ENCODE measurements at regions not wholly inside any gene's neighbourhood (a gene's known extent, or its start where the extent isn't known, plus 50 kb on each side); places are given as distances from the start of the nearest gene placed in this dataset.

DNA sequence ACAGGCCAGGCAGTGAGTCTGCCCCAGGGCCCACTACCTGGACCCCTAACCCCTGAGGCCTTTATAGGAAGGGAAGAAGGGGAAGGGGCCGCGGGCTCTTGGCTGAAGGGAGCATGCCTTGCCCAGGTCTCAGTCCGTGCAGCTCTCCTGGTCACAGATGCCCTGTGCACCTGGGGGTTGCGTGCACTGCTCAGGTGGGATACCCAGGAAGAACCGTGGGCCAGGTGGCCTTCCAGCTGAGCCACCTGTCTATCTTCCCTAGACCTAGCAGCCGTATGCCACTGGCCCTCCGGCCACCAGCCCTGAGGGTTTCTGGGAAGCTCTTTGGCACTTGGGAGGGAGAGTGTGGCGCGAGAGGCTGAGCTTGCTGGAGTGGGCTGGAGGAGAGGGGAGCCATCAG is 1178.6 kb downstream of the BRD1 start:
- Histone ChIP-seq H3K4me3 (ENCODE audit: low read depth, low read length) (no peak overlapping the region), H3K36me3 (ENCODE audit: control insufficient read depth, insufficient read depth, low read length) (no peaks in the 10 kb centered on the region), H3K27me3 (ENCODE audit: control insufficient read depth, insufficient read depth, low read length) (no peaks in the 10 kb centered on the region)
- TF ChIP-seq, protein P1, sequence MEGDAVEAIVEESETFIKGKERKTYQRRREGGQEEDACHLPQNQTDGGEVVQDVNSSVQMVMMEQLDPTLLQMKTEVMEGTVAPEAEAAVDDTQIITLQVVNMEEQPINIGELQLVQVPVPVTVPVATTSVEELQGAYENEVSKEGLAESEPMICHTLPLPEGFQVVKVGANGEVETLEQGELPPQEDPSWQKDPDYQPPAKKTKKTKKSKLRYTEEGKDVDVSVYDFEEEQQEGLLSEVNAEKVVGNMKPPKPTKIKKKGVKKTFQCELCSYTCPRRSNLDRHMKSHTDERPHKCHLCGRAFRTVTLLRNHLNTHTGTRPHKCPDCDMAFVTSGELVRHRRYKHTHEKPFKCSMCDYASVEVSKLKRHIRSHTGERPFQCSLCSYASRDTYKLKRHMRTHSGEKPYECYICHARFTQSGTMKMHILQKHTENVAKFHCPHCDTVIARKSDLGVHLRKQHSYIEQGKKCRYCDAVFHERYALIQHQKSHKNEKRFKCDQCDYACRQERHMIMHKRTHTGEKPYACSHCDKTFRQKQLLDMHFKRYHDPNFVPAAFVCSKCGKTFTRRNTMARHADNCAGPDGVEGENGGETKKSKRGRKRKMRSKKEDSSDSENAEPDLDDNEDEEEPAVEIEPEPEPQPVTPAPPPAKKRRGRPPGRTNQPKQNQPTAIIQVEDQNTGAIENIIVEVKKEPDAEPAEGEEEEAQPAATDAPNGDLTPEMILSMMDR (IDR thresholded peaks at IDR 0.05; ENCODE audit: insufficient read depth, low read depth, low read length) = no peak
- ChIA-PET CTCF (no interaction called here), POLR2A (no interaction called here)
- DNase-seq (ENCODE audit: low read depth) = no peak

DNA sequence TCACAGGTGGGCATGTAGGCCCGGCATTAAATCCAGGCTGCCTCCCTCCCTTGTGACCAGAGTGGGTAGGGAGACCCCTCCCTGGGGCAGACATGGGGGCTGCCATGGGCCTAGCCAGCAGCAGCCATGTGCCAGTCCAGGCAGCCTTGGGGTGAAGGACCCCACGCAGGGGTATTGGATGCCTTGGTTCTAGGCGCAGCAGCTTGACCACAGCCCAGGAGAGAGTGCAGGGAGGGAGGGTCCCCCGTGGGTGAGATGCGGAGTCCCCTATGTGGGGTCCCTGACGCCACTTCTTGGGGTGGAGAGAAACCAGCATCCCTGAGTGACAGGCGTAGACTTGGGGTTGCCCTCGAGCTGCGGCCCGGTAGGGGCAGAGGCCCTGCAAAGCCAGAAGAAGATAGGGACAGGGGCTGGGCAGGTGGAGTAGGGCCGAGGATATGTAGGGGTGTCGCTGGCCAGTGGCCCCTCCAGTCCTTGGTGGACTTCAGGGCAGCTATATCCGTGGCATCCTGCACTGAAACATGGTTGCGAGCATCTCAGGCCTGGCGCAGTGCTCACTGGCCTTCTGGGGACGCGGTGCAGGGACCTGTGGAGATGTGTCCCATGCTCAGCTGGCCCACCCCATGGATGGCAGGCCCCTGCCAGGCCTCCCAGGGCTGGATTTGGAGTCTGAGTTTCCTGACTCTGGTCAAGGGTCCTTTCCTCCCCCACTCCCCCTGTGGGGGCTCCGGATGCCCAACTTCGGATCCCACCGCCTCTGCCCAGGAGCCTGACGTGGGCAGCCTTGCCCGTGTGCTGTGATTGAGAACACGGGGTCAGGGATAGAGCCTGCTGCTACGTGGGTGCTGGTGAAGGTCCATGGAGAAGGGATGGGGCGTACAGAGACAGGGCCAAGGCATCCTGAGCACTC is 1179.8 kb downstream of the BRD1 start:
- H3K36me3 ChIP-seq (ENCODE audit: control insufficient read depth, insufficient read depth, low read length) = no peaks in the 10 kb centered on the region
- POLR2A ChIA-PET = no interaction called here
- no peak overlapping the region for H3K4me3 ChIP-seq (ENCODE audit: low read depth, low read length)
- no peak for DNase-seq (ENCODE audit: low read depth)
- no peaks in the 10 kb centered on the region for H3K27me3 ChIP-seq (ENCODE audit: control insufficient read depth, insufficient read depth, low read length)
- CTCF ChIA-PET = no interaction called here
- TF ChIP-seq, protein P1 (IDR thresholded peaks at IDR 0.05; ENCODE audit: insufficient read depth, low read depth, low read length) = no peak

DNA sequence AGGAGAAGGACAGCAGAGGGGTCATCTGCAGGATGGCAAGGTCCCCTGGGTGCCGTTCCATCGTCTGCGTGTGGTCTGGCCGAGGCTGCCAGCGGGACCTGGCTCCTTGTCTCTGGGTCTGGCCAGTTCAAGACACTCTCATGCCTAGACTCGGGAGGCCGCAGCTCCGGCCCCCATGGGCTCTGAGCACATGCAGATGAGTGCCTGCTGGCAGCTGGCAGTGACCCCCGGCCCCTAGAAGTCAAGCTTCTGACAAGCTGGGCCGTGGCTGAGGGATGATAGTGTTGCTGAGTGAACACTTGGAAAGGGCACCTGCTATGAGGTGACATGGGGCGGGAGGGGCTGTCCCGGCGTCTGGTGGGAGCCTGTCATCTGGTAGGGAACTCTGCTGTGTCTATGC is 1180.6 kb downstream of the BRD1 start:
- ChIA-PET CTCF (no interaction called here), POLR2A (no interaction called here)
- Histone ChIP-seq H3K36me3 (ENCODE audit: control insufficient read depth, insufficient read depth, low read length) (no peaks in the 10 kb centered on the region), H3K27me3 (ENCODE audit: control insufficient read depth, insufficient read depth, low read length) (no peaks in the 10 kb centered on the region), H3K4me3 (ENCODE audit: low read depth, low read length) (no peak overlapping the region)
- TF ChIP-seq, protein P1 (IDR thresholded peaks at IDR 0.05; ENCODE audit: insufficient read depth, low read depth, low read length) = no peak
- no peak for DNase-seq (ENCODE audit: low read depth)

DNA sequence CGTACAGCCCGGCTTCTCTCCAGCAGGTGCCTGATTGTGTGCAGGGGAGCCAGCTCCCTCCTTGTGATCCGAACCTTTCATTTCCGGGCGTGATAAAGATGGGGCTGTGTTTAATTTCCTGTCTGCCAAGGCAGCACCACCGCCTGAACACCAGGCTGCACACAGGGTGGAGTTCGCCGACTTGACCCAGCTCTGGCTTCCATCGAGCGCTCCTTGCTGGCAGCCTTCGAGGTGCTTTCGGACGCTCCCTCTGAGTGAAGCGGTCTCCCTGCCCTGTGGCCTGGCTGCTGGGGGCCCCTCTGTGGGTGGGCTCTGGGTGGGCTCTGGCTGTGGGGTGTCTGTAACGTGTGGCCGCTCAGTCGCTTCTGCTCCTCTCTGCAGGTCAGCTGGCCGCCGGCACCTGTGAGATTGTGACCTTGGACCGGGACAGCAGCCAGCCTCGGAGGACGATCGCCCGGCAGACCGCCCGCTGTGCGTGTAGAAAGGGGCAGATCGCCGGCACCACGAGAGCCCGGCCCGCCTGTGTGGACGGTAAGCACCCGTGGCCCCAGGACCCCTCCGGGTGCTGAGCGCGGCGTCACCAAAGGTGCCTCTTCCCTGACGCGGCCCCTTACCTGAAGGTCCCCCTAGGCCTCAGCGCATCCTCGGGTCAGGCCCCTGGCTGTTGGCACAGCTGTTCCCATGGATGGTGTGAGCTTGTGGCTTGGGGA is 1181.3 kb downstream of the BRD1 start:
- ChIA-PET CTCF (no interaction called here), POLR2A (no interaction called here)
- no peak for DNase-seq (ENCODE audit: low read depth)
- H3K27me3 ChIP-seq (ENCODE audit: control insufficient read depth, insufficient read depth, low read length) = no peaks in the 10 kb centered on the region
- TF ChIP-seq, protein P1 (IDR thresholded peaks at IDR 0.05; ENCODE audit: insufficient read depth, low read depth, low read length) = no peak
- H3K36me3 ChIP-seq (ENCODE audit: control insufficient read depth, insufficient read depth, low read length) = no peaks in the 10 kb centered on the region
- no peak overlapping the region for H3K4me3 ChIP-seq (ENCODE audit: low read depth, low read length)

DNA sequence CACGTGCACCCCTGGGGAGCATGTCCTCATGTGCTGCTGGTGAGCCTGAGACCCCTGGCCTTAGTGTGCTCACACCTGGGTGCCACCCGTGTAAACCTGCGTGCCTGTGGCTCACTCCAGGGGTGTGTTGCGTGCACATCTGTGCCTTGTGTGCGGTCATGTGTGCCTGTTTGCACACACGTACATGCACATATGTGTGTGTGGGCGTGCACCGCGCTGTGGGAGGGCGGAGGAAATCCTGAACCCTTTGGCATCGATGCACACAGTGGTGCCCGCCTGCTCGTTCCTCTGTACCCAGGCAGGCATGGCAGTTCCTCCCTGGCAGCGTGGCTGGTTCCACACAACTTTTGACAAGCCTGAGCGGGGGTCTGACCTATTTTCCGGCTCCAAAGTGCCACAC is 1181.9 kb downstream of the BRD1 start:
- ChIA-PET POLR2A (no interaction called here), CTCF (no interaction called here)
- TF ChIP-seq, protein P1 (IDR thresholded peaks at IDR 0.05; ENCODE audit: insufficient read depth, low read depth, low read length) = no peak
- DNase-seq (ENCODE audit: low read depth) = no peak
- Histone ChIP-seq H3K27me3 (ENCODE audit: control insufficient read depth, insufficient read depth, low read length) (no peaks in the 10 kb centered on the region), H3K4me3 (ENCODE audit: low read depth, low read length) (no peak overlapping the region), H3K36me3 (ENCODE audit: control insufficient read depth, insufficient read depth, low read length) (no peaks in the 10 kb centered on the region)

All from BJ (cell line).